Nephron (organoid): ENCODE measurements at regions not wholly inside any gene's neighbourhood (a gene's known extent, or its start where the extent isn't known, plus 50 kb on each side); places are given as distances from the start of the nearest gene placed in this dataset.

Source experiments
- H3K27ac Mint-ChIP-seq, 3 experiments: 2 replicates each; pipeline ENCODE4 v1.8.0; 2020; ENCODE audit warnings: mixed read lengths in 3 of 3, mild to moderate bottlenecking in 2 of 3, moderate library complexity in 1 of 3
- H3K27me3 Mint-ChIP-seq: 2 replicates; pipeline ENCODE4 v1.8.0; 2021; ENCODE audit warnings: low read depth, mild to moderate bottlenecking, moderate library complexity, mixed read lengths
- H3K36me3 Mint-ChIP-seq: 2 replicates; pipeline ENCODE4 v1.8.0; 2020; ENCODE audit warnings: low read depth, mixed read lengths
- H3K4me1 Mint-ChIP-seq: 2 replicates; pipeline ENCODE4 v1.8.0; 2020; ENCODE audit warnings: mixed read lengths
- H3K4me3 Mint-ChIP-seq, 3 experiments: 2 replicates each; pipeline ENCODE4 v1.8.0; 2020; ENCODE audit warnings: mild to moderate bottlenecking in 3 of 3, mixed read lengths in 3 of 3, moderate library complexity in 2 of 3
- H3K9me3 Mint-ChIP-seq: 2 replicates; pipeline ENCODE4 v1.8.0; 2020; ENCODE audit warnings: mixed read lengths
- TF ChIP-seq, protein P1 (sequence below), 3 experiments: fragments of 200-600 bp; sonication (generic); IDR thresholded peaks; one replicate each; pipeline ENCODE4 v1.5.0; 2021; ENCODE audit warnings: antibody characterized with exemption in 3 of 3; ENCODE audit not compliant: unreplicated experiment in 3 of 3

GRCh38 chrX:87727620-87728019 is 210.0 kb downstream of the KLHL4 start:
- H3K4me1 Mint-ChIP-seq, result no peaks in the 10 kb centered on the region
- TF ChIP-seq, protein P1, sequence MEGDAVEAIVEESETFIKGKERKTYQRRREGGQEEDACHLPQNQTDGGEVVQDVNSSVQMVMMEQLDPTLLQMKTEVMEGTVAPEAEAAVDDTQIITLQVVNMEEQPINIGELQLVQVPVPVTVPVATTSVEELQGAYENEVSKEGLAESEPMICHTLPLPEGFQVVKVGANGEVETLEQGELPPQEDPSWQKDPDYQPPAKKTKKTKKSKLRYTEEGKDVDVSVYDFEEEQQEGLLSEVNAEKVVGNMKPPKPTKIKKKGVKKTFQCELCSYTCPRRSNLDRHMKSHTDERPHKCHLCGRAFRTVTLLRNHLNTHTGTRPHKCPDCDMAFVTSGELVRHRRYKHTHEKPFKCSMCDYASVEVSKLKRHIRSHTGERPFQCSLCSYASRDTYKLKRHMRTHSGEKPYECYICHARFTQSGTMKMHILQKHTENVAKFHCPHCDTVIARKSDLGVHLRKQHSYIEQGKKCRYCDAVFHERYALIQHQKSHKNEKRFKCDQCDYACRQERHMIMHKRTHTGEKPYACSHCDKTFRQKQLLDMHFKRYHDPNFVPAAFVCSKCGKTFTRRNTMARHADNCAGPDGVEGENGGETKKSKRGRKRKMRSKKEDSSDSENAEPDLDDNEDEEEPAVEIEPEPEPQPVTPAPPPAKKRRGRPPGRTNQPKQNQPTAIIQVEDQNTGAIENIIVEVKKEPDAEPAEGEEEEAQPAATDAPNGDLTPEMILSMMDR (IDR thresholded peaks at IDR 0.05; ENCODE audit: unreplicated experiment in 3 of 3), result no peak
- H3K27me3 Mint-ChIP-seq, result no peaks in the 10 kb centered on the region
- no peaks in the 10 kb centered on the region for H3K36me3 Mint-ChIP-seq
- no peak overlapping the region for H3K4me3 Mint-ChIP-seq
- no peak overlapping the region for H3K27ac Mint-ChIP-seq
- H3K9me3 Mint-ChIP-seq, result no peaks in the 10 kb centered on the region

DNA sequence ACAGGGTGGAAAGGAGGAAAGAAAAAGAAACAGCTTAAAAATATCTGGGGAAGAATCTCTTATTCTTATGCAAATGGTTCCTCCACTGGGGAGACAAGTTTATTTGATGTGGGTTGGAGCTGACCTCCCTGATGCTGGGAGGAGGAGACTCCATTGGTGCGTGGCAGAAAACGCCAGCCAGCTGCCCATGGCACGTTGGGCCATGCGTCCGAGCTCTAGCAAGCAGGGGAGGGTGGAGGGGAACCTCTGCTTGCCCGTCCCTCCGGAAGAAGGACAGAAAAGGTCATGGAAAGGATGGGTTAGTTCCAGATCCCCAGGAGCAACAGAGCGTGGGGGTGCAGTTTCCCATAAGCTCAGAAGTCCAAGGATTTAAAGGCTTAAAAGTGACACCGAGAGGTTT is 210.4 kb downstream of the KLHL4 start:
- Mint-ChIP-seq H3K27ac (no peak overlapping the region), H3K4me1 (no peaks in the 10 kb centered on the region), H3K27me3 (no peaks in the 10 kb centered on the region), H3K9me3 (no peaks in the 10 kb centered on the region), H3K36me3 (no peaks in the 10 kb centered on the region), H3K4me3 (no peak overlapping the region)
- TF ChIP-seq, protein P1 (IDR thresholded peaks at IDR 0.05; ENCODE audit: unreplicated experiment in 3 of 3), result no peak

DNA sequence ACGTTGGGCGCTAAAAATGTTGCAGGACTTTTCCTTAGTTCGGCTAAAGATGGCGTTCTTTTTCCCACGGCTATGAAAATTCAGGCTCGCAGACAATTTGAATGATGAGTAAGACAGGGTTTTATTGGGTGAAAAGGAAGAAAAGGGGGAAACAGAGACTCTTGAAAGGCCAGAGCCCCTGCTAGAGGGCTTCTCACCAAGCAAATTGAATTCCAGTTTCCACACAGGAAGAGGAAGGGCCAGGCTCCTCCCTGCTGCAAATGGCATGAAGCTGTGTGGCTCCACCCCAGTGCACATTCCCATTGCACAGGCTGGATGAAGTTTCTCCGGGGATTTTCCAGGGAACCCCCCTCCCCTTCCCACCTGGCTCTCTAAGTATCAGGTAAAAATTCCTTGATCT is 210.9 kb downstream of the KLHL4 start:
- no peak overlapping the region for H3K4me3 Mint-ChIP-seq
- H3K36me3 Mint-ChIP-seq, result no peaks in the 10 kb centered on the region
- H3K9me3 Mint-ChIP-seq, result no peaks in the 10 kb centered on the region
- H3K4me1 Mint-ChIP-seq, result no peaks in the 10 kb centered on the region
- H3K27ac Mint-ChIP-seq, result no peak overlapping the region
- TF ChIP-seq, protein P1 (IDR thresholded peaks at IDR 0.05; ENCODE audit: unreplicated experiment in 3 of 3), result no peak
- no peaks in the 10 kb centered on the region for H3K27me3 Mint-ChIP-seq

GRCh38 chrX:87732133-87732532 is 214.5 kb downstream of the KLHL4 start:
- Mint-ChIP-seq H3K9me3 (no peaks in the 10 kb centered on the region), H3K4me1 (peaks cover 5% of the 10 kb centered on the region), H3K27me3 (peaks cover 5% of the 10 kb centered on the region), H3K4me3 (no peak overlapping the region), H3K36me3 (no peaks in the 10 kb centered on the region), H3K27ac (no peak overlapping the region)
- TF ChIP-seq, protein P1 (IDR thresholded peaks at IDR 0.05; ENCODE audit: unreplicated experiment in 3 of 3), result no peak

GRCh38 chrX:87736576-87736975 is 219.0 kb downstream of the KLHL4 start:
- TF ChIP-seq, protein P1 (IDR thresholded peaks at IDR 0.05; ENCODE audit: unreplicated experiment in 3 of 3), result no peak
- no peaks in the 10 kb centered on the region for H3K9me3 Mint-ChIP-seq
- H3K27me3 Mint-ChIP-seq, result peaks cover 5% of the 10 kb centered on the region
- no peaks in the 10 kb centered on the region for H3K36me3 Mint-ChIP-seq
- H3K27ac Mint-ChIP-seq, result peak overlapping the region; percentile 23 to 66 (median 42)
- no peak overlapping the region for H3K4me3 Mint-ChIP-seq
- peaks cover 5% of the 10 kb centered on the region for H3K4me1 Mint-ChIP-seq

- Mint-ChIP-seq H3K4me3 (no peak overlapping the region), H3K4me1 (no peaks in the 10 kb centered on the region), H3K27ac (no peak overlapping the region), H3K9me3 (no peaks in the 10 kb centered on the region), H3K36me3 (no peaks in the 10 kb centered on the region), H3K27me3 (no peaks in the 10 kb centered on the region)
- TF ChIP-seq, protein P1 (IDR thresholded peaks at IDR 0.05; ENCODE audit: unreplicated experiment in 3 of 3), result no peak
Measured at GRCh38 chrX:87744391-87744790, 226.8 kb downstream of the KLHL4 start.
